CD1c-positive myeloid dendritic cell (primary cell): ENCODE measurements at regions not wholly inside any gene's neighbourhood (a gene's known extent, or its start where the extent isn't known, plus 50 kb on each side); places are given as distances from the start of the nearest gene placed in this dataset.
"Not testable (repeated sequence)": the region's sequence is repeated elsewhere in the genome, so short reads cannot be mapped to it uniquely, and the experiment has no call there.

Experiments
- DNase-seq: peaks from one replicate; pipeline ENCODE4 v3.0.0-alpha.2; 2016; ENCODE audit errors: extremely low spot score

DNA sequence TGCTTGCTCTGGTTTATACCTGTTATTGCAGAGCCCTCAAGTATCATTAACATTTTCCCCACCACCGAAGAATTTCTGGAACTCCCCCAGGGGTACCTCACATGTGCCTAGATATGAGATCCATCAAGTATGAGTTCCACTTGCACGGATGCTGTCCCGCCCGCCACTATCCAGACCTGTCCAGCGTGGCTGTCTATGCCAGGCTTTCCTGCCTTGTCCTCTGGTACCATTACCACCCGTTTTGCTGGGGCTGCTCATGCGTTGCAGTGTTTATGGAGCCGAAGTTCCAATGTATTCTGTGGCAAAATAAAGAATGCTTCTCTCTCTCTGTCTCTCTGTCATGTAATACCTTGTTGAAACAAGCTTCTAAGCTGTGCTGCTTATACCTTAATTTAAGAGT is 543.5 kb upstream of the PTBP2 start:
- DNase-seq, result no peak

DNA sequence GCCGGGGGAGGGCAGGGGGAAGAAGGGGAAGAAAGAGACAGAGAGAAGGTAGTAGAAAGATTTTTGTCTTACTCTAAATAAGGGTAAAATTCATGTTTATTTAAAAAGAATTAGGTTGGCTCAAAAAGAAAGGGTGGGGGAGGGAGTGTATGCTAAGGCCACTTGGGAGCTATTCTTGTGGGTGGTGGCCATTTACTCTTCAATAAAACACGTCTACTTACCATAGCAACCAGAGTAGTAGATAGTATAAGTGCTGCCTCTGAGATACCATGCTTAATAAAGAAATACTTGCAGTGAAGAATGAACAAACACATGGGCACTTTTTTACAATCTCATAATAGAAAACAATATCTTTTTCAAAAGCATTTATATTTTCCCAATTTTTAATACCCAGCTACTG is 538.1 kb upstream of the PTBP2 start:
- no peak for DNase-seq

DNA sequence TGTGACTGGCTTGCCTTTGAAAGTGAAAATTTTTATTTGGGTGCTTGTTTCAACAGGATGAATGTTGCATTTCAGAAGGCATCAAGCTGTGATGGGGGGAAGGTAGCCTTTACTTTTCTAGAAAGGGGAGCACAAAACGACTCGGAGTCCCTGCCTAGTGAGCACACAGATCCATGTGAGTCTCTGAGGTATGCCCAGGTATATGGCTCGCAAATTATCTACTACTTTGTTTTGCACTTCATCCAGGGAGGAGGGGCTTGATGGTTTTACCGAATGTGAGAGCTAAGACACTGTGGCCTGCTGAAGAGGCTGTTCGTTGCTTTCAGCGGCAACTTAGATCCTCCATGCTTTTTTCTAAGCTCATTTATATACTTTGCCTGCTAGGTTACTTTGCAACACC is 537.7 kb upstream of the PTBP2 start:
- no peak for DNase-seq

DNA sequence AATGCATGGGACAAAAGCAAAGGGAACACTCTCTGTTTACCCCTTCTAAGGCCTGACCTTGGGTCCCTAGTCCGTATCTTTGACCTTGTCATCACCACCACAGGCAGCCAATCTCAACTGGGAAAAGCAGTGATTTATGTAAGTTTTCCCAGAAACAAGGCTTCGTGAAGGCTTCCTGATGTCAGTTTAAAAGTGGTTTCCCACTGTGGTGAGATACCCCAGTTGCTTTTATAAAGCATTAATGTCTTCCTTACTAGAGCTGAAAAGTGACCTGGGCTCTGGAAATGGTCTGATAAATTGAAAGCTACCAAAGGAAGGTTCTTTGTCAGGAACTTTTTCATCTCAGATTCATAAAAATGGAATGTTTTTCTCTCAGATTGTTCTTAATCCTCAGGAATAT is 536.4 kb upstream of the PTBP2 start:
- DNase-seq, result no peak

DNA sequence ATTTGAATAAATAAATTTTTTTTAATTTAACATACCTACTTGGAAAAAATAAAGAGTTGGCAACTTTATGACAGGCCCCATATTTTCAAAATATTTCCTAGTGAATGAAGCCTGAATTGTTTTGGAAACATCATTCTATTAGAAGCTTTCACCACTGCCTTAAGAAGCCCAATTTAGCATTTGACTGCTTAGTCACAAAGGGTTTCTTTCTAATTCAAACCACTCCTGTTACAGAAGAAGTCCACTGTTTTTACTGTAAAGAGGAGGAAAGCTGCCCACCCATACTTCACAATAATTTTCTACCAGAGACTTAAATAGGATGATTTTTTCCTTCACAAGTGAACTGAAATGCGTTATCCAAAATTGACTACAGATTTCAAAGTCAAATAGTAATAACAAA is 534.6 kb upstream of the PTBP2 start:
- DNase-seq, result no peak

DNA sequence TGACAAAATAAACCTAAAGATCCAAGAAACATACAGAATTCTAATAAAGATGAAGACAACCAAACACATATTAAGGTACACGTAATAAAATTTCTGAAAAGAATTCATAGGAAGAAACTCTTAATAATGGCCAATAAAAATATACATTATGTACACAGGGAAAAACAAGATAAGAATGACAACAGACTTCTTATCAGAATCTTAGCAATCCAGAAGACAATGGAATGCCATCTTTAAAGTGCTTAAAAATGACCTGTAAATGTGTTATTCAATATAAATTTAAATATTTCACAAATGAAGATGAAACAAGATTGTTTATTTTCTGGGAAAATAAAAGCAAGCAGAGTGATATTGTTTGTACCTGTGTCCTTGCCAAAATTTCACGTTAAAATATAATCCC is 530.4 kb upstream of the PTBP2 start:
- DNase-seq, result no peak

DNA sequence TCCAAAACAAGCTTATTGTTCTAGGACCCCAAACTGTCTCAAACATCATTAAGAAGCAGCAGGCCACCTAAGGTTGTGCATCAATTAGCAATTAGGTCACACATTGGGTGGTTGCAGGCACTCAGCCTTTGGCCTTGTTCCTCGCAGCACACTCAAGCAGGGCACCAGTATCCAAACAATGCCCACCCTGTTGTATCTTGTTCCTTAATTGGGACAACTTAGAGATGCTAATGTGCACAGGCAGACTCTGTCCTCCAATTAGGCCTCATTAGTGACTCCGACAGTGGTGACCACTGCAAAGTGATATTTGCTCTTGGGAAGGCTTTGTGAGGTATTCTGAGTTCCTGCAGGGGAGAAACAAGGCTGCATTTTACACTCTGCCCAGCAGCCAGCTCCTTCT is 515.1 kb upstream of the PTBP2 start:
- DNase-seq, result no peak

DNA sequence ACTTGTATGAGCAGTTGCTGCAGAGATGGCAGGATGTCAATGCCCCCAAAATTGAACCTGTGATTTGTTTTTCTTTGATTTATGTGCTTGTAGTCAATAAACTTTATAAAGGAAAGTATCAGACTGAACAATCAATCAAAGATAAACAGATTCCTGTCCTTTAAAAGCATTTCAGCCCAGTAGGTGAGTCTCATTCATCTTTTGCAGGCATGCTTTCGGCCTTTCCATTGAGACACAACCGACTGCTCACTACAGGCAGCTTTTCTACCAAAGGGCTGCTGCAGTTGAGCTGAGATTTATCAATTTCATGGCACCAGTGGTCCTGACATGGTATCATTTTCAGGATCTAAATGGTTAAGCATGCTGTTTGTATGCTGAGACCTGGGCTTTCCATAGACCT is 513.6 kb upstream of the PTBP2 start:
- no peak for DNase-seq

DNA sequence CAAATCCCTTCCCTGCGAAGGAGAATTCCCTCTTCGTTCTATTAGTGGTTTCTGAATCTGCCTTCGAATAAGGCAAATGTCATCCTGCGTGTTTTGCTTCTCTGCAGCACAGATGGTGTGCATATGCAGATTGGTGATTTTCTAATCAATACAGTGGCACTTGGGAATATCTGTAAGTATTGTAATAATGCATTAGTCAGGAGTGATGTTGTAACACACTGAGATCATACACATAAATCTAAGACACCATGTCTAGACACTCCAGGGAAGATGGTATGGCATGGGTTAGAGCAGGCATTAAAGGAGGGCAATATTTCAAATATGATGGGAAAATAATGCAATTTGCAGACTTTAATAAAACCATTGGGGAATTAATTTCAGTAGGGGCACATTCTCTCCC is 513.2 kb upstream of the PTBP2 start:
- DNase-seq, result no peak

DNA sequence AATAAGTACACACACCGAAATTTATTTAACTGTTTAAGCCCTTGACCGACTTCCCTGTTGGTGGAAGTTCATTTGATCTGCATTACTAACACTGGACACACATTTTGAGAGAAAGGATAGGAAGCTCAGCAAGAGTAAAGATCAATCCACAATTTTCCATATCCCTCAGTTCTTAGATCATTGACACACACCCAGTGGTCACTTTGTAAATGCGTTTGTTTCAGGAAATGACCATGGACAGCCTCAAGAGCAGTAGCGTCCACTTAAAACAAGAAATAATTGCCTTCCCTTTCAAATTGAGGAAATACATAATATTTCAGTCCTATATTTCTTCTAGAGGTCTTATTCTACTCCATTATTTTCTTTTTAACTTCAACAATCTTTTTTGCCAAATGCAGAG is 511.5 kb upstream of the PTBP2 start:
- no peak for DNase-seq

DNA sequence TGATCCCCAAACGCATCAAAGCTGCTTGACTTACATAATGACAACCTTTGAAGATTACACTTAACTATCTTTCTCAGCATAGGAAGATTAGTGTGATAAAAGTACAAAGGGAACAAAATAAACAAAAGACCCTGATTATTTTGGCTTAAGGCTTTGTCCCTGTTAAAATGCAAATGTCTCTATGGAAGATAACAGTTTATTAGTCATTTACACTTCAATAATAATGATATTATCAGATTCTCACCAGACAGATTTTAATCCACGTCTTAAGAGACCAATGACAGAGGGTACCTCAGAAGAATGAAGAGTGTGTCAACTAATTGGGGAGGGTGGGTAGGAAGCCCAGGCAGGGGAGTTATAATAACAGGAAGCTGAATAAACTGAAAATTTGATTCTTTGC is 510.4 kb upstream of the PTBP2 start:
- no peak for DNase-seq

DNA sequence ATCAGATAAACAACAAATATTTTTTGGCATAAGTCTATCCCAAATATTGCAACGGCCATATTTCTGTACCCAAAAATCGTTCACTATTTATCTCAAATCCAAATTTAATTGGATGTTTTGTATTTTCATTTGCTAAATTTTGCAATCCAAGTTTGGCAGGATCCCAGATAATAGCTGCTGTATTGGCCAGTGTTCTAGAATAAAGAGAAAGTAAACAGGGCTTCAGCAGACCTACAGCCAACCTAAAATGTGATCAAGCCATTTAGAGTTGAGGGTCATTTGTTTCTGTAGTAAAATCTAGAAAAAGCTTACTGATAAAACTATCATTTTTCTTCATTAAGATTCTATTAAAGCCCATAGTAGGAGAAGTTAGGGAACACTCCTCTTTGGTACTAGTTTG is 506.6 kb upstream of the PTBP2 start:
- DNase-seq, result no peak

DNA sequence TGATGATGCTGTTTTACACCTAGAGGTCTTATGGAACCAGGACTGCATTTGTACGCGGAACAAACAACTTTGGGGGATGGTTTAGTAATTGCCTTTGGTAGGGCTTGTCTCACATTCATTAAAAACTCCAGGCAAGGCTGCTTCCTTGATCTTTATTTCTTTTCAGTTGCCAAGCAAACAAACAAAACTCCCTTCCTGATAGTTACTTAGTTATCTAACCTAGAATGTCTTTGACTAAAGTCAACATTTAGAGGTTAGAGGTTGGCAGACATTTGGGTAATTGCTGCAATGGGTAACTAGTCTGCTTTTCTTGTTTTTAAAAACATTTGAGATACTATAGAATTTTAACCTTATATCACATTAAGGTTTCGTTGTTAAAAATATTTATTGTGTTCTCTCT is 500.9 kb upstream of the PTBP2 start:
- no peak for DNase-seq

DNA sequence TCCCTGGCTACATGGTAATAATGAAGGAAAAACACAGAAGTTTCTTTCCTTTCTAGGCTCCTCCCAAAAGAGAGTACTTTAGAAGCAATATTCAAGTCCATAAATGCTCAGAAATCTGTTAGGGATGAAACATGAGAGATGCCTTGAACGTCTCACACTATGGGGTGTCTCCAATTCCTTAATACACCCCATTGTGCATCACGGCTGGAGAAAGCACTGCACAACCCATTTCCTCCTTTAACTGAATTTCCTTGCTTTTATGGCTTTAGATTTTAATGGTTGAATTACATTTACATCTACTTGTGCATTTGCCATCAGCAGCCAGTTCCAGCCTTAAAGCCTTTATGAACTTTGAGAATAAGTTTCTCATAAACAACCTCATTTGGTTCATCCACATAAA is 498.9 kb upstream of the PTBP2 start:
- DNase-seq, result no peak

DNA sequence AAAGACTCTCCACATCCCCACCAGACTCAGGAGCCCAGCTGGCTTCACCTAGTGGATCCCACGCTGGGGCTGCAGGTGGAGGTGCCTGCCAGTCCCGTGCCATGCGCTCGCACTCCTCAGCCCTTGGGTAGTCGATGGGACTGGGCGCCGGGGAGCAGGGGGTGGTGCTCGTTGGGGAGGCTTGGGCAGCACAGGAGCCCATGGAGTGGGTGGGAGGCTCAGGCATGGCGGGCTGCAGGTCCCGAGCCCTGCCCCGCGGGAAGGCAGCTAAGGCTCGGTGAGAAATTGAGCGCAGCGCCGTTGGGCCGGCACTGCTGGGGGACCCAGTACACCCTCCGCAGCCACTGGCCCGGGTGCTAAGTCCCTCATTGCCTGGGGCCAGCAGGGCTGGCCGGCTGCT is 497.4 kb upstream of the PTBP2 start:
- DNase-seq, result not testable (repeated sequence)

DNA sequence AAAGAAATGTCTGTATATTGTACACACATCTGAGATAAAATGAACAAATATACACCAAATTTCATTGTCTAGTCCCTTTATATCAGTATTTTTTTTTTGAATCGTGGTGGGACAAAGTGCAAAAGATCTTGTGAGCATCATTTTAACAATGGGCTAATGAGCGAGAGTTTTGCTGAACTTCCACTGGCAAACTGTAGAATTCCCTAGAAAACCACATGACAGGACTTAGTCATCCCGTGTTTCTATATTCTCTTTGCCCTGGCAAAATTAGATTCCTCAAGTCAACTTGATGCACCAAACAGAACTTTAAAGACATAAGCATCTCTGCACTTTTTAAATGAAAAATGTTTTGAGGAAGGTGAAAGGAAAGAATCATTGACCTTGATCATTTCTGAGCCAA is 488.2 kb upstream of the PTBP2 start:
- DNase-seq, result no peak

DNA sequence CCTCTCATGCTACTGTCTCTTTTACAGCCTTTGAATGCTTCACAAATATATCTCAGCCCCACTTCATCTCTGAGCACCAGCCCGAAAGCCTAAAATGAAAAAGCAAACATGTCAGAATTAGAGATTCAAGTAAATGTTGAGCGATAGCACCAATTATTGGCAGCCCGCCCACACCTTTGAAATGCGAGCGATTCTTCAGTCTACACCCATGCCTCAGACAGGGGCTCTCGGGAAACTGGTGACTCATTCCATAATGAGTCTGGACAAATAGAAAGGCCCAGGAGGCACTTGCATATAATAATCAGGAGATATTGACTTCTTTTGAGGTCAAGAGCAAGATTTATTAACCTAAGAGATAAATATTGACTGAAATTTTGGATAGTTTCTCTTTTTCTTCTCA is 487.3 kb upstream of the PTBP2 start:
- no peak for DNase-seq

DNA sequence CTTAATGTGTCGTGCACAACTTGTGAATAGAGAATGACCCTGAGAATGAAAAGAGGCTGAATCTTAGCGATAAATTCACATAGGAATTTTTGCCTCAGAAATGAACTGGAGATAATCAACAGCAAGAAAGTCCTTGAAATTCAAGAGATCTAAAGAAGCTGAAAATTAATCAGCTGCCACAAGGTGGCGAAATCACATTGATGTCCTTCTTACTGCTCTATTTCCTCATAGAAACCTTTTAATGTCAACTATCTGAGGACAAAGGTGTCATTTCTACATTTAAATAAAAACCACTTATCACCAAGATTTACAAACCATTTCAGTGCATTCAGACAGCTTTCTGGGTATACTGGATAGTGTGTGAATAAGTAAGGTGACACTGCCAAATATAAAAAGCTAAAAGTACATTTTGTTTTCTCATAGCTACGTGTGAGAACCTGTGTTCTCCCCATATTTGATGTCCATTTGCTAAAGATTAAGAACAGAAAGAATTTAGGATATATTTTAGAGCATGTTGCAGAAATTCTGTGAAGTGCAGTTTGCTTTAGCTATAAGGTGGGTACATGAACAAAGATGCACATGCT is 485.3 kb upstream of the PTBP2 start:
- peak; percentile 55 for DNase-seq

DNA sequence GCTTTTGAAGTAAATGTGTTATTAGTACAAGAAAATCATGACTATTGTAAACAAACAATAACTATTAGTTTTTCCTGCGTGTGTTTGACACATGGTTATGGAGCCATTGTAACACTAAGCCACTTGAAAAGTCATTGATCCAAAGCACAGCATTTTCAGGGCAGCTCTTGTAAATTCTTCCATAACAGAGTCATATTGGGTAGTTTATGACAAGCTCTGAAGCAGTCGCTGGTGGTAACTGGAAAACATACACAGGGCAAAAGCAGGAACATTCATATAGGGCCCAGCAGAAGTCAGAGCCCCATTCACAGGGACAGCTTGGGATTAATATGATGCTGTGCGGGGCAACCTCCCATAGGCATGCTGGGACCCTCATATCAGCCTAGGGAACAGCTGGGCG is 483.2 kb upstream of the PTBP2 start:
- DNase-seq, result no peak

DNA sequence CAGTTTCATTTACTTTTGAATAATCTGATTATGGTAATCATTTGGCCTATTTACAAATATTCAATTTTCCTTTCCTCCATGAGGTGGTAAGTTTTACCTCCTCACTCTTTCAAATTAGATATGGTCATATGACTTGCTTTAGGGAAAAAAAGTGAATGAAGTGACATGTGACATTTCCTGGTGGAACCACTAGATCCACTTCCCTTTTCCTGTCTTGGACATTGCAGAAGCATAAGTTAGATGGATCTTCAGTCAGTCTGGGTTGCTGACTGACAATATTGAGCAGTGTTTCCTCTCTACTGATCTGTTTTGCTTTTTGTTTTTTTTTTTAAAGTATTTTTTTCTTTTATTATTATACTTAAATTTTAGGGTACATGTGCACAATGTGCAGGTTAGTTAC is 481.1 kb upstream of the PTBP2 start:
- DNase-seq, result peak; percentile 21

DNA sequence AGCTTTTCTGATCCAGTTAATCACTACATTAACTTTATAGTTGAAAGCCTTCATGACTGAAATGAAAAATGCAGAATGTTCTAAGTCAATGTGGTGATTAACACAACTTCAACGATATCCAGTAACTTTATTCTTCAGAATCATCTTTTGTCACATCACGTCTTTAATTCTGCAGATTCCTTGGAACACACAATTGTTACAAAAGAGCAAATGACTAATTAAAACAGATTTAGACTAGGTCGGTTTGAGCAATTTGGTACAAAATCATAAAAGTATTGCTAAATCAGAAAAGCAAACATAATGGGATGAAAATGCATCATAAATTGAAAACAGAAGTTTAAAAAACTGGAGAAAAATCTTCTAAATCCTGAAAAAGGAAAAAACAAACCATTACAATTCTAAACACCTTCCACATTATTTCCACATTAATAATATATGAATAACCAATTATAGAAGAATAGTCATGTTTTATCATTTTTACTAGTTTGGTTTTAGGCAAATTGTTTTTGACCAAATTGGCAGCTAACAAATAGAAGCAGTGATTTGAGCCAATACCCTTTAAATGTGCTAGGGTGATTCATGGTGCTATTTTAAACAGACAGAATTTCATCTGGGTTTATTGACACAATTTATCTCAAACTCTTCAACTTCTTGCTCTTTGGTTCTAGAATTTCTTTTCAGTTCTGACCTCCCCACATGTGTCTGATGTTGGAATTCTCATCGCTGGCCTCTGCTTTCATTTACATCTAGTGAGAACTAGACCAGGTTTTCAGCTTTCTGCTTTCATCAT is 468.1 kb upstream of the PTBP2 start:
- DNase-seq, result no peak

DNA sequence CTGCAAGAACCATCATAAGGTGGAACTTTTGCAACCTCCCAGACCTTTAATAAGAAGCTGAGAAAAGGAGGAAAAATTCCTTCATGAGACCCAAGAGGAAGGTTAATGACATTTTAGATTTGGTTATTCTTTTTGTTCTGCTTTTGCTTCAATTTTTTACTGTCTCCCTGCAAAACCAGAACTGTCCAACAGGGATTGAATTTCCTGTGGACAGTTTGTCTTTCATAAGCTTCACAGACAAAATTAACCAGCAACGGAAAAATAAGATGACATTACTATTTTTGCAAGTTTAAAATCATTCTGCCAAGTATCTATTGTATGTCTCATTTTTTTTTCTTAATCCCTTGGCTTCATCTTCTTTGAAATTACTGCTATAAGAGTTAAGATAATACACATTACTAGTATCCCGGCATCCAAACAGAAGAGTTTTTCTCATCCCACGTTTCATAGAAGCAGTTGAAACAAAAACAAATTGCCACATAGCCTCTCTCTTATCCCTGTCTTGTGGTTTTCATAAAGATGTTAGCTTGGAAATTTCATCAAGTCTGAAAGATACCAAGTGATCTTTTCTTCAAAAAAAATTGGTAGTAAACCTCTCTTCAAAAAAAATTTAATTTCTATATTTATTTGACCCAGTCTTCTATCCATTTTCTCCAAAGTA is 465.3 kb upstream of the PTBP2 start:
- DNase-seq, result no peak

DNA sequence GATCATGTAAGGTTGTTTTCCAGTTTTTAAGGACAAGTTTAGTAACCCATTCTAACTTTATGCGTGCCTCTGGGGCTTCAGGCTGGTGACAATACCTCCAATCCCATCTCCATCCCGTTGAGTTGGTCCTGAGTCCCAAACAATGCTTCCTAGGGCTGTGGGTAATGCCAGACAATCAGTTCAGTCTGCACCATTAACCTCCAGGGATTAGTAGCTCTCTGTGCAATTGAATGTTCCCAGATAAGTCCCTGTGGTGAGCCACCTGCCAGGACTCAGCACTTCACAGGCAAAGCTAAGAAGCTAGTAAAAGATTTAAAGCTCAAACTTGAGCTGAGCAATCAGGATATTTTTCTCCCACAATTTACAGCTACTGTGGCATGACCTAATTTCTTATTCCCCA is 462.2 kb upstream of the PTBP2 start:
- no peak for DNase-seq
